ENCODE measurements at regions not wholly inside any gene's neighbourhood (a gene's known extent, or its start where the extent isn't known, plus 50 kb on each side); places are given as distances from the start of the nearest gene placed in this dataset.

- no peaks in the 10 kb centered on the region for H3K4me1 ChIP-seq
- FAIRE-seq (no peak), ATAC-seq (no peak), DNase-seq (no peak)
- no peaks in the 10 kb centered on the region for H3K9me3 ChIP-seq
- TF ChIP-seq CTCF (IDR thresholded peaks at IDR 0.05), result no peak
- intact Hi-C loops (cut with DNase I), result no loop called here
- 86 to 94% methylated on average over 1 of the region's 1 CpG for WGBS, 2 donors
- no peak overlapping the region for H3K27ac ChIP-seq
- H3K36me3 ChIP-seq, result no peaks in the 10 kb centered on the region
- no peak overlapping the region for H3K4me3 ChIP-seq
- H3K27me3 ChIP-seq, result no peaks in the 10 kb centered on the region
These were observed 142.1 kb downstream of the HINT1 start for GRCh38 chr5:131022811-131023497.

- TF ChIP-seq CTCF (IDR thresholded peaks at IDR 0.05), result no peak
- WGBS, 2 donors, result 84 to 86% methylated on average over 2 of the region's 2 CpGs
- no peaks in the 10 kb centered on the region for H3K27me3 ChIP-seq
- FAIRE-seq (no peak), ATAC-seq (no peak), DNase-seq (no peak)
- no peaks in the 10 kb centered on the region for H3K9me3 ChIP-seq
- H3K4me1 ChIP-seq, result no peaks in the 10 kb centered on the region
- intact Hi-C loops (cut with DNase I), result no loop called here
- no peak overlapping the region for H3K27ac ChIP-seq
- no peaks in the 10 kb centered on the region for H3K36me3 ChIP-seq
- no peak overlapping the region for H3K4me3 ChIP-seq
These were observed 143.4 kb downstream of the HINT1 start for GRCh38 chr5:131021646-131022045.

GRCh38 chr5:131019601-131020315, 145.3 kb downstream of the HINT1 start:
- no peaks in the 10 kb centered on the region for H3K27me3 ChIP-seq
- H3K9me3 ChIP-seq, result no peaks in the 10 kb centered on the region
- no peaks in the 10 kb centered on the region for H3K4me1 ChIP-seq
- no peak for ATAC-seq
- FAIRE-seq, result no peak
- WGBS, 2 donors, result 76 to 88% methylated on average over 6 of the region's 6 CpGs
- DNase-seq, result no peak
- H3K27ac ChIP-seq, result no peak overlapping the region
- no peaks in the 10 kb centered on the region for H3K36me3 ChIP-seq
- intact Hi-C loops (cut with DNase I), result no loop called here
- TF ChIP-seq CTCF (IDR thresholded peaks at IDR 0.05), result no peak
- no peak overlapping the region for H3K4me3 ChIP-seq

- Histone ChIP-seq H3K9me3 (no peaks in the 10 kb centered on the region), H3K27ac (no peak overlapping the region), H3K4me1 (no peaks in the 10 kb centered on the region), H3K36me3 (no peaks in the 10 kb centered on the region), H3K4me3 (no peak overlapping the region), H3K27me3 (no peaks in the 10 kb centered on the region)
- WGBS, 2 donors, result 53 to 68% methylated on average over 1 of the region's 1 CpG
- DNase-seq, result no peak
- no peak for FAIRE-seq
- no peak for TF ChIP-seq CTCF (IDR thresholded peaks at IDR 0.05)
- intact Hi-C loops (cut with DNase I), result no loop called here
- ATAC-seq, result no peak
These were observed 145.9 kb downstream of the HINT1 start for GRCh38 chr5:131019111-131019510.

GRCh38 chr5:131008329-131008728, 156.7 kb downstream of the HINT1 start:
- DNase-seq (peak in 1 of 6 donors; percentile 42), FAIRE-seq (no peak), ATAC-seq (no peak)
- H3K9me3 ChIP-seq, result no peaks in the 10 kb centered on the region
- no peak overlapping the region for H3K27ac ChIP-seq
- no peaks in the 10 kb centered on the region for H3K36me3 ChIP-seq
- WGBS, 2 donors, result 79 to 84% methylated on average over 24 of the region's 24 CpGs
- no peaks in the 10 kb centered on the region for H3K27me3 ChIP-seq
- H3K4me1 ChIP-seq, result no peaks in the 10 kb centered on the region
- H3K4me3 ChIP-seq, result no peak overlapping the region
- TF ChIP-seq CTCF (IDR thresholded peaks at IDR 0.05), result no peak
- intact Hi-C loops (cut with DNase I), result no loop called here

Measured in pancreas (tissue), 10 donors.